Mammary epithelial cell (primary cell): ENCODE measurements at regions not wholly inside any gene's neighbourhood (a gene's known extent, or its start where the extent isn't known, plus 50 kb on each side); places are given as distances from the start of the nearest gene placed in this dataset.

Experiments
- CTCF ChIP-seq, 2 donors: IDR thresholded peaks in 1 of 2; conservative IDR thresholded peaks in 1 of 2; 2 replicates each; pipeline ENCODE4 v1.5.1; 2011 to 2012; ENCODE audit warnings: inconsistent platforms in 2 of 2, low read length in 2 of 2, mild to moderate bottlenecking in 2 of 2, control low read depth in 1 of 2, low read depth in 1 of 2; ENCODE audit not compliant: insufficient read depth in 1 of 2; ENCODE audit errors: extremely low read depth in 1 of 2
- EZH2 ChIP-seq: IDR thresholded peaks from 2 replicates; pipeline ENCODE4 v1.6.1; 2012; ENCODE audit warnings: low read length, inconsistent platforms, borderline replicate concordance

- TF ChIP-seq CTCF (conservative IDR thresholded peaks at IDR 0.05 in 1 of 2, IDR thresholded peaks at IDR 0.05 in 1 of 2; ENCODE audit: extremely low read depth in 1 of 2, insufficient read depth in 1 of 2, low read depth in 1 of 2, low read length in 2 of 2) (no peak), EZH2 (no peak)
Measured at GRCh38 chr3:168219530-168219929, 123.8 kb upstream of the GOLIM4 start.
